Sigmoid colon (tissue), 4 donors: ENCODE measurements at regions not wholly inside any gene's neighbourhood (a gene's known extent, or its start where the extent isn't known, plus 50 kb on each side); places are given as distances from the start of the nearest gene placed in this dataset.

Source experiments
- CTCF ChIP-seq, 4 experiments: fragments of 450-650 bp in 3 of 4; fragments of 200-600 bp in 1 of 4; IDR thresholded peaks; one replicate each; pipeline ENCODE4 v1.5.1; 2016 to 2019; ENCODE audit warnings: antibody characterized with exemption in 4 of 4, mild to moderate bottlenecking in 3 of 4, moderate library complexity in 2 of 4
- EP300 ChIP-seq, 4 donors: sonication (generic); formaldehyde crosslinking; IDR thresholded peaks; one replicate each; pipeline ENCODE4 v1.6.1; 2017; ENCODE audit warnings: antibody characterized with exemption in 4 of 4

DNA sequence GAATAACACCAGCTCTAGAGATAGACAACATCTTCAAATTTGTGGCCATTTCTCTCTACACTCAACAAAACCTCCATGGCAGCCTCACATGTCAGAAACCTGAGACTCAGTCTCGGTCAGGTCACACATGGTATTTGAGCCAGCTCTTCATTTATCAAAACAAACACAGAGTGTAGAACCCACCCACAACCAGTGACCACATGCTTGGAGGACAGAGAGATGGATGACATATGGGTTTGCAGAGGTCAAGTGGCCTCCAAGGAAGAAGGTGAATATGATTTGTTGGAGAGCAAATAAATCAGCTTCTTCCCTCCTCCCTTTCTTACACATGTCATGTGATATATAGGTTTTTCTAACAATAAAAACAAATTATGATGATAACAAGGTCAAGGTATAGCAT lies 278.1 kb upstream of the LRTM1 start:
- TF ChIP-seq CTCF (IDR thresholded peaks at IDR 0.05), result no peak
- TF ChIP-seq EP300 (IDR thresholded peaks at IDR 0.05), result no peak
